ENCODE measurements at regions not wholly inside any gene's neighbourhood (a gene's known extent, or its start where the extent isn't known, plus 50 kb on each side); places are given as distances from the start of the nearest gene placed in this dataset.

DNA sequence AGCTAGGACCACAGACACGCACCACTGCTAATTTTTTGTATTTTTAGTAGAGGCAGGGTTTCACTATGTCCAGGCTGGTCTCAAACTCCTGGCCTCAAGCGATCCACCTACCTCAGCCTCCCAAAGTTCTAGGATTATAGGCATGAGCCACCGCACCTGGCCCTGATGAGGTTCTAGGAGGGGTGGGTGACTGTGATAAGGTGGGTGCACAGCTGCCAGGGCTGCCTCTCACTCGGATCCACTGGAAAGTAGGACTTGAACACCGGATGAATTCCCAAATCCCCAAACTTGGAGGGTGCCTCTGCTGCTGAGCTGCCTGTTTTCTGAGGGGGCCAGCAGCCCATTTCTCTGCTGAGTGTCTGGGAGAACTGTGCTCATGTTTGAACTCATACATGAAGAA lies 68.2 kb upstream of the PARP1 start:
- TF ChIP-seq CTCF (CRISPR knock-in tag; IDR thresholded peaks at IDR 0.05) (no peak), PPARG (CRISPR knock-in tag; conservative IDR thresholded peaks at IDR 0.05) (no peak), RFX5 (IDR thresholded peaks at IDR 0.05; ENCODE audit: low read depth, low read length) (no peak), ZSCAN29 (CRISPR knock-in tag; conservative IDR thresholded peaks at IDR 0.05) (no peak), JUNB (CRISPR knock-in tag; IDR thresholded peaks at IDR 0.05; ENCODE audit: borderline replicate concordance) (no peak), POLR2A (IDR thresholded peaks at IDR 0.05; ENCODE audit: insufficient read depth in 1 of 2, low read depth in 2 of 2, low read length in 2 of 2) (no peak), ELF4 (CRISPR knock-in tag; IDR thresholded peaks at IDR 0.05; ENCODE audit: borderline replicate concordance) (no peak), TCF12 (IDR thresholded peaks at IDR 0.05) (no peak), TCF12 (CRISPR knock-in tag; IDR thresholded peaks at IDR 0.05) (no peak)
